ENCODE measurements at regions not wholly inside any gene's neighbourhood (a gene's known extent, or its start where the extent isn't known, plus 50 kb on each side); places are given as distances from the start of the nearest gene placed in this dataset.

DNA sequence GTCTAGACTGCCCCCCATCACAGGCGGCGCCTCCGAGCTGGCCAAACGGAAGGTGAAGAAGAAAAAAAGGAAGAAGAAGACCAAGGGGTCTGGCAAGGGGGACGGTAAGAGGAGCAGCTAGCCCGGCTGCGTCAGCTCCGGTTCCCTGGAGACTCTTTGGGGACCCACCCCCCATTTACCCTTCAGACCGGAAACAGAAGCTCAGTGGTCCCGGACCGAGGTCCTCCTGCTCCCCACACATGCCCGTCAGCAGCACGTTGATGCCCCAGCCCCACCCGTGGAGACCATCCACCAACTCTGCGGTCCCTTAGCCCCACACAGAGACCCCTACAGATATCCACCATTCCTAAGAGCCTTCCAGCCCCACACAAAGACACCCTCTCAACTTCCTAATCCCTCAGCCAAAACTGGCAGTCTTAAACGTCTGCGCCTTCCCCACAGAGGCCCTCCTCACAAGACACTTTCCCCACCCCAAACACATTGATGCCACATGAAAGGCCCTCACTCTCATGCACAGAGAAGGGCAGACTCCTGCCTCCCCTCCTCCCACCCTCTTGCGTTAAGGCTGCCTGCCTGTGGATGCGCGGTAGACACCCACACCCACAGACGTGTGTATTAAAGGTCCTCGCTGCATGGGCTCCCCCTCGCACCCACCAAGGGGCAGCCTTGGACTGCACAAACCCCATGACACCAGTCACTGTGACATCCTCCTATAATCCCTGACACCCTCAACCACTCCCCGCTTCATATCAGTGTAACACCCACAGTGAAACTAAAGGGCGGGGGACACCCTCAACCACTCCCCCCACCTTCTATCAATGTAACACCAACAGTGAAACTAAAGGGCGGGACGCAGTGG, 58.2 kb upstream of the RPH3AL start (continued):
- TF ChIP-seq RAD21 (CRISPR knock-in tag; IDR thresholded peaks at IDR 0.05) (peak; percentile 28; the same call in 1 of the 2 replicates), U2AF2 (IDR thresholded peaks at IDR 0.05; ENCODE audit: low read depth, low read length) (no peak), ZMAT3 (CRISPR knock-in tag; conservative IDR thresholded peaks at IDR 0.05) (no peak), DNMT3B (CRISPR knock-in tag; conservative IDR thresholded peaks at IDR 0.05) (no peak), ZNF296 (CRISPR knock-in tag; conservative IDR thresholded peaks at IDR 0.05) (0 out of 2 replicates have a peak, but pooled peaks have one; percentile 31), KLF9 (CRISPR knock-in tag; IDR thresholded peaks at IDR 0.05; ENCODE audit: low read depth) (no peak), YEATS4 (CRISPR knock-in tag; IDR thresholded peaks at IDR 0.05; ENCODE audit: borderline replicate concordance) (0 out of 2 replicates have a peak, but pooled peaks have one; percentile 8), PCBP2 (optimal IDR thresholded peaks at IDR 0.05; ENCODE audit: low read depth, low read length, poor library complexity, severe bottlenecking) (no peak), ZMYM2 (CRISPR knock-in tag; IDR thresholded peaks at IDR 0.05) (no peak), ZBTB38 (CRISPR knock-in tag; IDR thresholded peaks at IDR 0.05) (peak; percentile 13; the same call in 1 of the 2 replicates), ZSCAN31 (CRISPR knock-in tag; IDR thresholded peaks at IDR 0.05; ENCODE audit: low read depth) (no peak), SALL1 (CRISPR knock-in tag; IDR thresholded peaks at IDR 0.05) (peak; percentile 6; the same call in 1 of the 2 replicates), ZFP41 (CRISPR knock-in tag; IDR thresholded peaks at IDR 0.05; ENCODE audit: borderline replicate concordance) (no peak), CBX5 (CRISPR knock-in tag; IDR thresholded peaks at IDR 0.05; ENCODE audit: borderline replicate concordance) (no peak), SP4 (CRISPR knock-in tag; IDR thresholded peaks at IDR 0.05) (0 out of 2 replicates have a peak, but pooled peaks have one; percentile 25), STAG1 (CRISPR knock-in tag; IDR thresholded peaks at IDR 0.05) (peak; percentile 71), ZNF782 (CRISPR knock-in tag; IDR thresholded peaks at IDR 0.05; ENCODE audit: borderline replicate concordance) (0 out of 2 replicates have a peak, but pooled peaks have one; percentile 30), ZNF432 (CRISPR knock-in tag; IDR thresholded peaks at IDR 0.05; ENCODE audit: borderline replicate concordance) (no peak)
- TF ChIP-seq, protein P1, sequence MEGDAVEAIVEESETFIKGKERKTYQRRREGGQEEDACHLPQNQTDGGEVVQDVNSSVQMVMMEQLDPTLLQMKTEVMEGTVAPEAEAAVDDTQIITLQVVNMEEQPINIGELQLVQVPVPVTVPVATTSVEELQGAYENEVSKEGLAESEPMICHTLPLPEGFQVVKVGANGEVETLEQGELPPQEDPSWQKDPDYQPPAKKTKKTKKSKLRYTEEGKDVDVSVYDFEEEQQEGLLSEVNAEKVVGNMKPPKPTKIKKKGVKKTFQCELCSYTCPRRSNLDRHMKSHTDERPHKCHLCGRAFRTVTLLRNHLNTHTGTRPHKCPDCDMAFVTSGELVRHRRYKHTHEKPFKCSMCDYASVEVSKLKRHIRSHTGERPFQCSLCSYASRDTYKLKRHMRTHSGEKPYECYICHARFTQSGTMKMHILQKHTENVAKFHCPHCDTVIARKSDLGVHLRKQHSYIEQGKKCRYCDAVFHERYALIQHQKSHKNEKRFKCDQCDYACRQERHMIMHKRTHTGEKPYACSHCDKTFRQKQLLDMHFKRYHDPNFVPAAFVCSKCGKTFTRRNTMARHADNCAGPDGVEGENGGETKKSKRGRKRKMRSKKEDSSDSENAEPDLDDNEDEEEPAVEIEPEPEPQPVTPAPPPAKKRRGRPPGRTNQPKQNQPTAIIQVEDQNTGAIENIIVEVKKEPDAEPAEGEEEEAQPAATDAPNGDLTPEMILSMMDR (CRISPR knock-in tag; IDR thresholded peaks at IDR 0.05): peak; percentile 76
- TF ChIP-seq, protein P2, sequence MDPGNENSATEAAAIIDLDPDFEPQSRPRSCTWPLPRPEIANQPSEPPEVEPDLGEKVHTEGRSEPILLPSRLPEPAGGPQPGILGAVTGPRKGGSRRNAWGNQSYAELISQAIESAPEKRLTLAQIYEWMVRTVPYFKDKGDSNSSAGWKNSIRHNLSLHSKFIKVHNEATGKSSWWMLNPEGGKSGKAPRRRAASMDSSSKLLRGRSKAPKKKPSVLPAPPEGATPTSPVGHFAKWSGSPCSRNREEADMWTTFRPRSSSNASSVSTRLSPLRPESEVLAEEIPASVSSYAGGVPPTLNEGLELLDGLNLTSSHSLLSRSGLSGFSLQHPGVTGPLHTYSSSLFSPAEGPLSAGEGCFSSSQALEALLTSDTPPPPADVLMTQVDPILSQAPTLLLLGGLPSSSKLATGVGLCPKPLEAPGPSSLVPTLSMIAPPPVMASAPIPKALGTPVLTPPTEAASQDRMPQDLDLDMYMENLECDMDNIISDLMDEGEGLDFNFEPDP (CRISPR knock-in tag; conservative IDR thresholded peaks at IDR 0.05): peak; percentile 93
- TF ChIP-seq, protein P3, sequence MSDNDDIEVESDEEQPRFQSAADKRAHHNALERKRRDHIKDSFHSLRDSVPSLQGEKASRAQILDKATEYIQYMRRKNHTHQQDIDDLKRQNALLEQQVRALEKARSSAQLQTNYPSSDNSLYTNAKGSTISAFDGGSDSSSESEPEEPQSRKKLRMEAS (IDR thresholded peaks at IDR 0.05): 0 out of 2 replicates have a peak, but pooled peaks have one; percentile 8
- TF ChIP-seq, protein P4, sequence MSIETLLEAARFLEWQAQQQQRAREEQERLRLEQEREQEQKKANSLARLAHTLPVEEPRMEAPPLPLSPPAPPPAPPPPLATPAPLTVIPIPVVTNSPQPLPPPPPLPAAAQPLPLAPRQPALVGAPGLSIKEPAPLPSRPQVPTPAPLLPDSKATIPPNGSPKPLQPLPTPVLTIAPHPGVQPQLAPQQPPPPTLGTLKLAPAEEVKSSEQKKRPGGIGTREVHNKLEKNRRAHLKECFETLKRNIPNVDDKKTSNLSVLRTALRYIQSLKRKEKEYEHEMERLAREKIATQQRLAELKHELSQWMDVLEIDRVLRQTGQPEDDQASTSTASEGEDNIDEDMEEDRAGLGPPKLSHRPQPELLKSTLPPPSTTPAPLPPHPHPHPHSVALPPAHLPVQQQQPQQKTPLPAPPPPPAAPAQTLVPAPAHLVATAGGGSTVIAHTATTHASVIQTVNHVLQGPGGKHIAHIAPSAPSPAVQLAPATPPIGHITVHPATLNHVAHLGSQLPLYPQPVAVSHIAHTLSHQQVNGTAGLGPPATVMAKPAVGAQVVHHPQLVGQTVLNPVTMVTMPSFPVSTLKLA (IDR thresholded peaks at IDR 0.05): no peak
- TF ChIP-seq, protein P5, sequence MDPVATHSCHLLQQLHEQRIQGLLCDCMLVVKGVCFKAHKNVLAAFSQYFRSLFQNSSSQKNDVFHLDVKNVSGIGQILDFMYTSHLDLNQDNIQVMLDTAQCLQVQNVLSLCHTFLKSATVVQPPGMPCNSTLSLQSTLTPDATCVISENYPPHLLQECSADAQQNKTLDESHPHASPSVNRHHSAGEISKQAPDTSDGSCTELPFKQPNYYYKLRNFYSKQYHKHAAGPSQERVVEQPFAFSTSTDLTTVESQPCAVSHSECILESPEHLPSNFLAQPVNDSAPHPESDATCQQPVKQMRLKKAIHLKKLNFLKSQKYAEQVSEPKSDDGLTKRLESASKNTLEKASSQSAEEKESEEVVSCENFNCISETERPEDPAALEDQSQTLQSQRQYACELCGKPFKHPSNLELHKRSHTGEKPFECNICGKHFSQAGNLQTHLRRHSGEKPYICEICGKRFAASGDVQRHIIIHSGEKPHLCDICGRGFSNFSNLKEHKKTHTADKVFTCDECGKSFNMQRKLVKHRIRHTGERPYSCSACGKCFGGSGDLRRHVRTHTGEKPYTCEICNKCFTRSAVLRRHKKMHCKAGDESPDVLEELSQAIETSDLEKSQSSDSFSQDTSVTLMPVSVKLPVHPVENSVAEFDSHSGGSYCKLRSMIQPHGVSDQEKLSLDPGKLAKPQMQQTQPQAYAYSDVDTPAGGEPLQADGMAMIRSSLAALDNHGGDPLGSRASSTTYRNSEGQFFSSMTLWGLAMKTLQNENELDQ (CRISPR knock-in tag; IDR thresholded peaks at IDR 0.05; ENCODE audit: borderline replicate concordance): no peak

Measured in HepG2 (cell line).